SU-DHL-6 (cell line): ENCODE measurements at regions not wholly inside any gene's neighbourhood (a gene's known extent, or its start where the extent isn't known, plus 50 kb on each side); places are given as distances from the start of the nearest gene placed in this dataset.

Source experiments
- H2AFZ ChIP-seq: fragments of 200-600 bp; sonication (generic); 2 replicates; pipeline ENCODE4 v1.6.1; 2014; ENCODE audit warnings: low read depth, mild to moderate bottlenecking, moderate library complexity, mixed read lengths, antibody characterized with exemption, low read length; ENCODE audit not compliant: severe bottlenecking
- H3F3A ChIP-seq: fragments of 200-600 bp; shearing (Covaris generic); 2 replicates; pipeline ENCODE4 v1.6.0; 2016; ENCODE audit warnings: antibody characterized with exemption, mild to moderate bottlenecking; ENCODE audit not compliant: insufficient read depth
- H3K27ac ChIP-seq: fragments of 200-600 bp; sonication (generic); 2 replicates; pipeline ENCODE4 v1.5.1; 2016; ENCODE audit warnings: low read depth, mild to moderate bottlenecking, low read length, moderate library complexity, mixed read lengths
- H3K27me3 ChIP-seq: fragments of 200-600 bp; sonication (generic), shearing (Covaris generic); 2 replicates; pipeline ENCODE4 v1.6.0; 2014; ENCODE audit warnings: mild to moderate bottlenecking, low read length
- H3K36me3 ChIP-seq: fragments of 200-600 bp; sonication (generic); 2 replicates; pipeline ENCODE4 v1.6.1; 2014; ENCODE audit warnings: mild to moderate bottlenecking, low read length, mixed read lengths
- H3K4me2 ChIP-seq: fragments of 300-600, 200-600 bp; shearing (Covaris generic), sonication (generic); 2 replicates; pipeline ENCODE4 v1.6.0; 2014; ENCODE audit warnings: low read length, low read depth, mild to moderate bottlenecking; ENCODE audit not compliant: poor library complexity, severe bottlenecking
- H3K4me3 ChIP-seq: fragments of 200-600 bp; sonication (generic); 2 replicates; pipeline ENCODE4 v1.5.1; 2014; ENCODE audit warnings: antibody characterized with exemption, low read length, mild to moderate bottlenecking, mixed read lengths; ENCODE audit not compliant: insufficient read depth, poor library complexity, severe bottlenecking
- H3K79me2 ChIP-seq: fragments of 200-600 bp; sonication (generic); 2 replicates; pipeline ENCODE4 v1.6.1; 2014; ENCODE audit warnings: mild to moderate bottlenecking, low read length, moderate library complexity; ENCODE audit not compliant: insufficient read depth
- H3K9ac ChIP-seq: fragments of 200-600 bp; sonication (generic); 2 replicates; pipeline ENCODE4 v1.7.0; 2014; ENCODE audit warnings: mild to moderate bottlenecking, low read length
- H3K9me2 ChIP-seq: fragments of 200-600 bp; sonication (generic); replicated peaks from 2 replicates; pipeline ENCODE4 v1.6.1; 2014; ENCODE audit warnings: low read length; ENCODE audit not compliant: insufficient read depth
- H3K9me3 ChIP-seq: fragments of 200-600 bp; sonication (generic); 2 replicates; pipeline ENCODE4 v1.6.1; 2014; ENCODE audit warnings: low read length, mixed read lengths; ENCODE audit not compliant: insufficient read depth
- H4K20me1 ChIP-seq: fragments of 200-600 bp; sonication (generic); 2 replicates; pipeline ENCODE4 v1.6.1; 2014; ENCODE audit warnings: low read depth, mild to moderate bottlenecking, antibody characterized with exemption, low read length, moderate library complexity, mixed read lengths
- EZH2phosphoT487 ChIP-seq: fragments of 200-600 bp; sonication (generic), shearing (Covaris generic); conservative IDR thresholded peaks from 2 replicates; pipeline ENCODE4 v1.6.1; 2018; ENCODE audit warnings: mild to moderate bottlenecking, antibody characterized with exemption, low read length, moderate library complexity, mixed read lengths
- TF ChIP-seq, protein P1 (sequence below): fragments of 200-600 bp; sonication (generic); IDR thresholded peaks from one replicate; pipeline ENCODE4 v1.5.1; 2017; ENCODE audit warnings: antibody characterized with exemption, mild to moderate bottlenecking, low read length, moderate library complexity; ENCODE audit not compliant: insufficient read depth, poor library complexity, severe bottlenecking

DNA sequence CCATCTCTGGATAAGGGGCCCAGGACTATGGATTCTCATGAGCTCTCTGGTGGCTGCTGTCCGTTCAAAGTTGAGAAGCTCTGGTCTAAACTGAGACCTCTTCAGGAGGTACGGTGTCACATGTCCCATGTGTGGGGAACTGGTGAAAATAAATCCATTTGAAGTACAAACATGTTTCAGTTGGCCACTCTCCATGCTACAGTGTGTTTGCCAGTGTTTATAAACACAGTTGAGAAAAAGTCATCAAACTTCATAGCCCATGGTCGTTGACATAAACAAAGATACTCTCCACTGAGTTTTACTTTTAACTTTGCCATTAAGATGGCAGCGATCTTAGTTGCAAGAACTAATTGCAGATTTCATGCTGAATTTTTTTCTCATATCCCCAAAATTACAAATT lies 72.8 kb downstream of the PSMG1 start:
- no peaks in the 10 kb centered on the region for H3K79me2 ChIP-seq
- no peaks in the 10 kb centered on the region for H3K36me3 ChIP-seq
- no peaks in the 10 kb centered on the region for H3K27me3 ChIP-seq
- no peak overlapping the region for H2AFZ ChIP-seq
- no peak overlapping the region for H3K4me2 ChIP-seq
- H3K9ac ChIP-seq = no peak overlapping the region
- TF ChIP-seq, protein P1, sequence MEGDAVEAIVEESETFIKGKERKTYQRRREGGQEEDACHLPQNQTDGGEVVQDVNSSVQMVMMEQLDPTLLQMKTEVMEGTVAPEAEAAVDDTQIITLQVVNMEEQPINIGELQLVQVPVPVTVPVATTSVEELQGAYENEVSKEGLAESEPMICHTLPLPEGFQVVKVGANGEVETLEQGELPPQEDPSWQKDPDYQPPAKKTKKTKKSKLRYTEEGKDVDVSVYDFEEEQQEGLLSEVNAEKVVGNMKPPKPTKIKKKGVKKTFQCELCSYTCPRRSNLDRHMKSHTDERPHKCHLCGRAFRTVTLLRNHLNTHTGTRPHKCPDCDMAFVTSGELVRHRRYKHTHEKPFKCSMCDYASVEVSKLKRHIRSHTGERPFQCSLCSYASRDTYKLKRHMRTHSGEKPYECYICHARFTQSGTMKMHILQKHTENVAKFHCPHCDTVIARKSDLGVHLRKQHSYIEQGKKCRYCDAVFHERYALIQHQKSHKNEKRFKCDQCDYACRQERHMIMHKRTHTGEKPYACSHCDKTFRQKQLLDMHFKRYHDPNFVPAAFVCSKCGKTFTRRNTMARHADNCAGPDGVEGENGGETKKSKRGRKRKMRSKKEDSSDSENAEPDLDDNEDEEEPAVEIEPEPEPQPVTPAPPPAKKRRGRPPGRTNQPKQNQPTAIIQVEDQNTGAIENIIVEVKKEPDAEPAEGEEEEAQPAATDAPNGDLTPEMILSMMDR = no peak
- TF ChIP-seq EZH2phosphoT487 = no peak
- H3K9me2 ChIP-seq = no peaks in the 10 kb centered on the region
- no peaks in the 10 kb centered on the region for H4K20me1 ChIP-seq
- H3K27ac ChIP-seq = no peak overlapping the region
- H3F3A ChIP-seq = no peaks in the 10 kb centered on the region
- H3K9me3 ChIP-seq = no peaks in the 10 kb centered on the region
- H3K4me3 ChIP-seq = no peak overlapping the region

DNA sequence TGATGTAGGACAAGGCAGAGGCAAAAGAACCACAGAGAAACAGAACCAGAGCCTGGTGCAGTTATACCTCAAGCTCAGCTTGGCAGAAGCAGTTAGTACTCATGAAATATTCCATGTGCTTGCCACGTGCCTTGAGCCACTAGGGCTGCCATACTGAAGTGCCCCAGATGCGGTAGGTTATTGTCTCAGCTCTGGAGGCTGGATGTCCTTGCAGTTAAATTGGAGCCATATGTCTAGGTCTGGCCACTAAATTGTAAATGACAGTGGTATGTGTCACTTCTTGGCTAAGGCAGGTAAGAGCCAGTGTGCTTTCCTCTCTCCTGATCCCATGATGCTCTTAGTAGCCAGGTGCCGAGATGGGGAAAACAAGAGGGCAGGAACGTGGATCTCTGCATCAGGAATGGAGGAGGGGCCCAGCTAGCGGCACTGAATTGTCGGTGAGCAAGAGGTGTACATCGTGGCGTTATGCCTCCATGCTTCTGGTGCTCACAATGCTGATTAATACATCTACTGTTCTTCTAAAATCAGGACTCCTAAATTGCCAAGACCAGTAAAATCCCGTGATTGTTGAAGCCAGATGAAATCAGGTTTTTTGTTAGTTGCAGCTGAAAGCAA lies 73.5 kb downstream of the PSMG1 start:
- H4K20me1 ChIP-seq = no peaks in the 10 kb centered on the region
- TF ChIP-seq, protein P1 = no peak
- TF ChIP-seq EZH2phosphoT487 = no peak
- no peaks in the 10 kb centered on the region for H3F3A ChIP-seq
- no peak overlapping the region for H3K4me3 ChIP-seq
- no peaks in the 10 kb centered on the region for H3K36me3 ChIP-seq
- H3K79me2 ChIP-seq = no peaks in the 10 kb centered on the region
- no peak overlapping the region for H3K4me2 ChIP-seq
- H2AFZ ChIP-seq = no peak overlapping the region
- no peaks in the 10 kb centered on the region for H3K9me3 ChIP-seq
- no peak overlapping the region for H3K27ac ChIP-seq
- no peaks in the 10 kb centered on the region for H3K27me3 ChIP-seq
- H3K9me2 ChIP-seq = no peaks in the 10 kb centered on the region
- H3K9ac ChIP-seq = no peak overlapping the region

DNA sequence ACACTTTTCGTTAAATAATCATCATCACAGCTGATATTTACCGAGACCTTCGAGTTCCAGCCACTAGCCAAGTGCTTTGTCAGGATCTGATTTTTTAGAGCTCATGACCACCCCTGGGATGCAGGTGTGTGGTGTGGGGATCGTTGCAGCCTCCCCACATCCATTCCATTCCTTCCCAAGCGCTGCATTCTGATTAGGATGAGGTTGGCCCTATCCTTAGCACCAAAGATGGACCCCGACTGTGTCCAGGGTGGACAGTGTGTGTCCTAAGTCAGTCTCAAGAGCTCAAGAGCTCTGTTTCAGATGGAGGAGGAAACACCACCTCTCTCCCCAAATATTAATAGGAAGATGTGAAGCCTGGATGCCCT lies 74.1 kb downstream of the PSMG1 start:
- TF ChIP-seq, protein P1 = no peak
- no peak for TF ChIP-seq EZH2phosphoT487

More for the DNA sequence above, 74.1 kb downstream of the PSMG1 start:
- Histone ChIP-seq H3K27ac (no peak overlapping the region), H3K9me3 (no peaks in the 10 kb centered on the region), H3F3A (no peaks in the 10 kb centered on the region), H3K4me2 (no peak overlapping the region), H4K20me1 (no peaks in the 10 kb centered on the region), H3K9me2 (no peaks in the 10 kb centered on the region), H3K79me2 (no peaks in the 10 kb centered on the region), H3K27me3 (no peaks in the 10 kb centered on the region), H3K4me3 (no peak overlapping the region), H2AFZ (no peak overlapping the region), H3K9ac (no peak overlapping the region), H3K36me3 (no peaks in the 10 kb centered on the region)
